TTC549 (cell line): ENCODE measurements at regions not wholly inside any gene's neighbourhood (a gene's known extent, or its start where the extent isn't known, plus 50 kb on each side); places are given as distances from the start of the nearest gene placed in this dataset.
"Not testable (repeated sequence)": the region's sequence is repeated elsewhere in the genome, so short reads cannot be mapped to it uniquely, and the experiment has no call there.

ENCODE experiments used
- FAIRE-seq: peaks from 2 replicates; lab custom pipeline; 2012; peaks lifted over from hg19 to GRCh38; lab: Jason Lieb, UNC

DNA sequence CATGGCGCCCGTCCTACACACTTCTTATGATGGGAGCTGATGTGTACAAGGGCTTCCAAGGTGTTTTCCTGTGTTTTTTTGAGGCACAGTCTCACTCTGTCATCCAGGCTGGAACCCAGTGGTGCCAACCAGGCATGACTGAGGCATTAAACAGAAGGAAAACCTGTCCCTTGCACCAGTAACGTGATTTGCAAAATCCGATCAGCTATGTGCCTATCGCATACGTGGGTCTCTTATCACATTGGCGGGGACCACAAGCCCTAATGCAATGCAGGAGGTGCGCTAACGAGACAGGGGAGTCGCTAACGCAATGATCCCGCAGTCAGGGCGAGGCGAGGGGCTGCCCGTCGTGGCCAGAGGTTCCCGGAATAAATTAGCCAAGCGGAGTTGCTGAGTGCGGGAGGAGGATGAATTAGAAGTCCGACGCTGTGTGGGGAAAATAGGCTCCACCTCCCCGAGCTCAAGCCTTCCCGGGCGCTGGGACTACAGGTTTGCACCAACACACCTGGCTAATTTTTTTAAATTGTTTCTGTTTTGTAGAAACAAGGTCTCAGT is 162.7 kb downstream of the SHOX start:
- no peak for FAIRE-seq

DNA sequence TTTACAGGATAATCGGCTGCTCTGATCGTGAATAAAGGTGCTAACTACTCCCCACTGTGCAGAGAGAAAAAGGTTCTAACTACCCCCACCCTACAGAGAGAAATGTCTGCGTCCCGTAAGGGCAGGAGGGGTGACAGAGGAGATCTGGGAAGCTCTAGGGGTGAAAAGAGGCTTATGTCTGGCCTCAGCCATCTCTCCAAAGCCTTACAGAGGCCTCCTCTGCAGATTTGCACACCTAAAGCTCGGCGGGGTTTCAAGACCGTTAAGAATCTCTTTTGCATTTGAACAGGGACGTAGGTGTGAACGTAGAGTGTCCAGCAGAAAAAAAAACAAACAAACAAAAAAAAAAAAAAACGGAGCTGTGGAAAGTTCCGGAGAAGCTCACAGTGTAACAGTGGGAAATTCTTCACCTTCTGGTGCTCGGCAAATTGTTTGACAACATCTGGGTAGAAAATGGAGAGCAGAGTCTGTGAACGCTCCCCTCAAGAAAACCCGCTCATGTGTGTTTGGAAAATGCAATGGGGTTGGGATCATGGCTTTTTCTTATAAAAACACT is 161.0 kb downstream of the SHOX start:
- FAIRE-seq, result no peak

DNA sequence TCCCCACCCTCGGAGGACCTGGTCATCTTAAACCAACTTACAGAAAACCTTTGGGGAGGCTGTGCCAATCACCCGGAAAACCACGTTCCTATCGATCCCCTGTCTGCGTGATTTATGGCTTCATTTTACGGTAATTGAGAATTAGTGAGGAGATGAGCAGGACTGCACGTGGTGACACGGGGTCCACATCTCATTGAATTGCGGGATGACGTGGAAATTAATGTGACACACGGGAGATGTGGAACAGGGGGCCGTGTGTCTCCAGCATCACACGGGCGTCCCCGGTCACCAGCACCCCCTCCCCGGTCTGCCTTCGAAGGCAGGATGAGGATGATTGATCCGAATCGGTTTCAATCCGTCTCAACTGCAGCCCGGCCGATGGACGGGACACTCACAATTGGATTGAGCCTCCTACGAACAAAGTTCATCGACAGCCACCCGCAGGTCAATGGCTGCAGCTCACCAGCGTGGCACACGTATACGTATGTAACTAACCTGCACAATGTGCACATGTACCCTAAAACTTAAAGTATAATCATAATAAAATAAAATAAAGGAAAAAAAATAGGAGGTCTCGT is 160.3 kb downstream of the SHOX start:
- no peak for FAIRE-seq

DNA sequence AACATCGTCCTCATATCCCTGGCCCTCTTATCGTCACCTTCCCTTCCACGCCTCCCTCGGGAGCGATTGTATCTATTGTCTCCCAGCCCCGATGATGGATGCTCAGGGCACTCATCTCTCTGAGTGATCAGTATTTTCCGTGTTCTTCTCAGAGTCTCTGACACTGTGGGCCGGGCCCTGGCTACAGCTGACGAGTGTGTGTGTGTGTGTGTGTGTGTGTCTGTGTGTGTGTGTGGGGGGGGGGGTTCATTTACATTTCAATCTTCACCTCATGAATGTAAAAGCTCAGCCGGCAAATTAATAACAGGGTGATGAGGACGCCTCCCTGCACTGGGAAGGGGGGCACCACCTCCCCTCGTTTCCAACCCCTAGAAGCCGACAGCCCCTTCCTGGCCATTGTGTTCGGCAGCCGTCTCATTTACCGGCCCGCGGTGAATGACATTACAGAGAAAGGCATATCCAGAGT is 159.5 kb downstream of the SHOX start:
- FAIRE-seq, result no peak

DNA sequence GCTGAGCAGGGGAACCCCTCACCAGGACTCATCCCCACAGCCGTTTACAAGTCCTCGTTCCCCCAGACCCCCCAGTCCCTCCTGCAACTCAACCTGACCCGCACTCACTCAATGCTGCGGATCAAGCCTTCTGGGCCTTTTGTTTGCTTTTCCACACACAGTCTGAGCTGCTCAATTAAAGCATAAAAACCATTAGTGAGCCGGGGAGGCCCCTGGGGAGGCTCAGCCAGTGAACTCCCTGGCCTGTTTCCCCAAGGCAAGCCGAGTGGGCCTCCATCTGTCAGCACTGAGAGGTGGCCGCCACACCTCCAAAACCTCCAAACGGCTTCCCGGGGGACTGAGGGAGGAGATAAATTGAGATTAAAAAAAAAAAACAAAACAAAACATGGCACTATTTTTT is 158.5 kb downstream of the SHOX start:
- no peak for FAIRE-seq

DNA sequence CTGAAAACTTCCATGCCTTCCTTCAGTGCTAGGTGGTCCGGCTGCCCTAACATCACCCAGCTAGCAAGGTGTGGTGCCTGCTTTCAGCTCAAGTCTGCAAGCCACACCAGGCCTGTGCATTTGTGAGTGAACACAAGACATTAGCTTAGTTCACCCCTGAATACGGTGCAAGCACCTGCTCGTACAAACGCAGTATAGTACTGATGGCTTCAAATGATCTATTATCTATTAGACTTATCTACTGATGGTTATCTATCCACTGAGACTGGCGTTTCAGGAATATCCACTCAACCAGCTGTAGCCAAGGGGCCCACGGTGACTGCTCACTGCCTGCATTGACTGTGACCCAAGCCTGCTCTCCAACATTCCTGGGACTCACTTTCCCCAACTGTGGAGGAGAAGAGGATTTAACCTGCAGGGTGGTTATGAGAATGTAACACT is 155.9 kb downstream of the SHOX start:
- FAIRE-seq, result no peak

DNA sequence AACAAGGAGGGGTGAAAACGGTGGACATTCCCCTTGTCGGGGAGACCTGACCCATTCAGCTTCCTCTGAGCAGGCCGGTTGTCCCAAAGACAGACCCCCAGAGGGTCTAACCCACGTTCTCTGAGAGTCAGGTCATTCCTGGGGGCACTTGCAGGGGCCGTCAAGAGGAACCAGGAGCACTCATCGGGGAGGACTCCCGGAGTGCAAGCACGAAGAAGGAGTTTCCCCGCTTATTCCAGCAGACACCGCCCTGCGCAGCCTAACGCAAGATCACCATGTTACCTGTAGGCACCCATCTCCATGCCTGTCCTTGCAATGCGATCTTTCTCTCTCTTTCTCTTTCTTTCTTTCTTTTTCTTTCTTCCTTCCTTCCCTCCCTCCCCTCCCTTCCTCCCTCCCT is 154.2 kb downstream of the SHOX start:
- FAIRE-seq, result no peak

DNA sequence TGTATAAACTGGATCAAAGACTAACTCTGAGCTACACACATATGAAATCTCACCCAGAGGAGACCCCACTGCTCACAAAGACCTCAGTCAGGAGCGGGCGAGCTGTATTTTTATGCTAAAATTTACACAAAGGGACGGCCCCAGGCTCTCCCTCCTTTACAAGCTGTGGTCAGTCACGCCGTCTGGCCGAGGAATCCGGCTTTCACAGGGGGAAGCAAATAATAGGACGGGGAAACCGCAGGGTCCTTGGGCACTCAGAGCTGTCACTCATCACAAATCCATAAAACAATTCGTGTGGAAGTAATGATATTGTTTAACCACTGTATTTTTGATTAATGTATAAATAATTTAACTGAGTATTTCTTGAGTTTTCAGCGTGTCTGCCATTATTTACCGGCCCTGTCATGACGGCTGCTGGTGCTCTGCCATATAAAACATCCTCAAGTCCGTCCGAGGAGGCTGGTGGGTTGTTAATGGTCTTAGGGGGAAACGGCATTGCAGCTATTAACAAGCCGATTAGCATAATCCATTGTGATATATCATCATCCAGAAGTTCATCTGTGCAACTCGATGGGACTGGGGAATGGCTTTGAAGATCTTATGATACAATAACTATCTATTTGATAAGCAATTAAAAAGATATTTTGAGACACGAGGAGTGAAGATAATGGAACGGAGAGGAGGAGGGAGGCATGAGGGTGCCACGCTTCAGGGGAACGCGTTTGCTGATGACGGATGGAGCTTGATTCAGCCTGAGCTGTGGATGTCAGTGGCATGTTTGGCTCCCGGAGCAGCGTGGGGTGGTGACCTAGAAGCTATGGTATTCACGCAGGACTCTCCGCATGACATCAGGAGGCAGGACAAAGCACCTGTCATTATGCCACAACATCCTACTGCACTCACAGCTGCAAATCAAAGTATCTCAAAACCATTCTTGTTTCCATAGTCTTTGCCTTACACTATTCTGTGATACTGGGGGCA is 150.9 kb downstream of the SHOX start:
- no peak for FAIRE-seq

DNA sequence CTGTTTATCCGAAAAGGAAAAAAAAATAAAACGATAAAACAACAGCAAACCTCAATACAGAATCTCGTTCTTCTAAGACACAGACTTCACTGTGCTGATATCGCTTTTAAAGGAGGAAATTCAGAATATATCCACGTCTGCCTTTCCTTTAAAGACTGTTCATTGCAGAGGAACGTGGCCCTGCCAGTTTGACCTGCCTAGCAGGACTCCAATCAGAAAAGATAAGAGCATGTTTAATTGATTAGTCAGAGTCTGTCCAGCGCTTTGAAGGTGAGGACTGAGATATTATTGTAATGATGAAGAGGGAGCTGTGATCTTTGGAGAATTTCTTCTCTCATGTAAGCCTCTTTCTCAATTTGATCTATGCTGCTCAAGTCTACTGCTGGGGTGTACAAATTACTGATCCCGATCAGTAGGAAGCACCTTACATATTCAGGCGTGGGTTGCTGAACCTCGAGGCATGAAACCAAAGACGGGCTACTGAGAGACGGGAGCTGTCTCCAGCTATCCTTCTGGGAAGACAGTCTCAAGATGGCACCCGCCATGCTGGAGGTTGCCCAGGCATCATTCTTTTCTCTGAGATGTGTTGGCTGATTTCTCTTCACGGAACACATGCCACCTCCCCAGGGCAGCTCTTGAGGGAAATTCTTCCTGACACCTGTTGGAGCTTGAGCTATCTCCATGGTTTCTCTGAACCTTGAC is 146.1 kb downstream of the SHOX start:
- FAIRE-seq, result no peak

DNA sequence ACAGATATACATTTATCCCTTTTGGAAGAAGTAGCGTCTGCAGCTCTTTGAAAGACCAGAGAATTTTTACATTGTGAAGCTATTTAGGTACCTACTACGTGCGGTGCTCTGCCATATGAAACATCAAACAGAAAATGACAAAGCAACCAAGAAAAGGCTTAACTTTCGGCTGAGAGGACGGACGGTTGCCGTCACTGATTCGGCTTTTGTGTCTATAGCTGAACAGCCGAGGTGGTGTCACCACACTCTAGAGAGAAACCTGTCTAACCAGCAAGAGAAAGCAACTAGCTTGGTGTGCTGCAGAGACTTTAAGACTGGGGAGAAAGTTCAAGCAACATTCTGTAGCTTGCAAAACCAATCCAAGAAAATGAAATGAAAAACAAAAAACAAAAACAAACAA is 145.5 kb downstream of the SHOX start:
- no peak for FAIRE-seq

DNA sequence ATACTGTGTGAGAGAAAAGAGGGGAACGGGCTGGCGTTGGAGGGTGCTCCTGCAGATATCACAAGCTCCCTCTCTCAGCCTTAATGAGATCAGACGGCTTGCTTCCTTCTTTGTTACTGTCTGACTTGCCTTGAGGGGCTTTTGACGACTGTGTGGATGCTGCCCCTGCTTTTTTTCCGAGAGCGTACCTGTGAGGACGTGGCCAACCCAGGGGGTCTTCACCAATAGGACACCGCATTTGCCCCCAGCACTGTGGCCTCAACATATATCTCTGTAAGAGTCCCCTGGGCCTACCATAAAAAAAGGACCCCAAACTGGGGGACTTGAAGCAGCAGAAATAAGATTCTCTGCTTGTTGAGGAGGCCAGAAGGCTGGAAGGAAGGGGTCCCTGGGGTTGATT is 143.9 kb downstream of the SHOX start:
- FAIRE-seq, result no peak

DNA sequence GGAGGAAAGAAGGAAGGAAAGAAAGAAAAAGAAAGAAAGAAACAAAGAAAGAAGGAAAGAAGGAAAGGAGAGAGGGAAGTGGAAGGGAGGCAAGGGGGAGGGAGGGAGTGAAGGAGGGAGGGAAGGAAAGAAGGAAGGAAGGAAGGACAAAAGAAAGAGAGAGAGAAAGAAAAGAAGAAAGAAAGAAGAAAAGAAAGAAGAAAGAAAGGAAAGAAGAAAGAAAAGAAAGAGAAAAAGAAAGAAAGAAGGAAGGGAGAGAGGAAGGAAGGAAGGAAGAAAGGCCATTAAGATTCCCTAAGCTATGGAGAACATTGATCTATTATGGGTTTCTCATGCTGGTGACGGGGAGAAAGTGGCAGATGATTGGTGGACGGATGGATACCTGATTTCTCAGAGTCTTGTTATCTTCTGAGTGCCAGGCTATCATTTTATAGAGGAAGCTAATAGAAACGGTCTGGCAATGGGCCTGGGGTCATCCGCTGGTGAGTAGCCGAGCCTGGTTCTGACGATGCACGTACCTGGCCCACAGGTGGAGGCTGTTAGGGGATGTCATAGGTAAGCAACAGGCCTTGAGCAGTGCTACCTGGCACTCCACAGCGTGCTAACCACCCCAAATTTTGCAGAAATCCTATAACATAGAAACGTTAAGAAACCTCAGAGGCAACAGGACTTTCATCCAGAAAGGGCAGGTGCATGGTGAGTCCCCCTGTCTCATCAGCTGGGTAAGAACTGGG is 142.9 kb downstream of the SHOX start:
- FAIRE-seq, result no peak

DNA sequence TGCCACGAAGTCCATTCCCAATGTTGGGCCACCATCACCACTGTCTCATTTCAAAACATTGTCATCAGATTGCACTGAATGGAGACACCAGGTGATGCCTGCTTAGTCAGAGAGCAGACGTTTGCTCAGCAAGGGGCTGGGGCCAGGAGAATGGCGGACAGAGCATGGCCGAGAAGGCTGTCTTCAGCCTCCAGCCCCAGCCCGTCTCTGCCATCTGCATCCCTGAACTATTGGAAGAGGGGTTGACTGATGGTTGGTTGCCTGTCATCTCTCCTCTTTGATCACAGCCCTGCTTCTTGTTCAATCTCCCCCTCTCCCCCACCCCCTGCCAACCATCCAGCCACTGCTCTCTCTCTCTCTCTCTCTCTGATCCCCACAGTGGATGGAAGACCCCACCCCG is 140.9 kb downstream of the SHOX start:
- FAIRE-seq, result no peak

DNA sequence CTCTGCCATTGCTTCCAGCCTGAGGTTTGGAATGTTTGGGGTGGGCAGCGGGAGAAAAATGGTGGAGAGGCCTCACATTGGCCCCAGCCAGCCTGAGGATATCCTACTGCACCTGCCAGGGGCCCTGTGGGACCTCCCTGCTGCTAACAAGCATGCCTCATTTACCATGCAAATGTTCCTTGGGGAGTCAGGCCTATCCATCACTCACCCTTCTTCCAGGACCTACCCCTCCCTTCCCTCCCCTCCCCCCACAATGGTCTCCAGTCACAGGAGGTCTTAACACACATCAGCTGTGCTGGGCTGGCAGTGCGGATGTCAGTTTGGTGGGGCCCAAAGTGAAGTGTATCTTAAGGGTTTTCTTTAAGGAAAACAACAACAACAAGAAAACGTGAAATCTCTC is 139.2 kb downstream of the SHOX start:
- no peak for FAIRE-seq

DNA sequence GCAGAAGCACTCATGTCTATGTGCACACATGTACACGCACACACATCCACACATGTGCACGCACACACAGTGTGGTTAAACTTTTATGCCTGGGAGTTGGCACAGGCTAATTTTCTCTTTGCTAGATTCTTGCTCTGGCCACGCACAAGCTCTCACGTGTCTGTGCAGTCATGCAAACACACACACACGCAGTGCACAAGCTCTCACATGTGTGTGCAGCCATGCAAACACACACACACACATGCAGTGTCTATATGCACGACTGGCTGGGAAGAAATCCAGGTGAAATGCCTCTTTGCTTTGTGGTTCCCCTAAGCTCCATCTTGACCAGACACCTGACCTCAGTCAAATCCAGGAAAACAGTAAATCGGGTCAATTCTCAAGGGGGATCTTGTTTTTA is 138.0 kb downstream of the SHOX start:
- no peak for FAIRE-seq

DNA sequence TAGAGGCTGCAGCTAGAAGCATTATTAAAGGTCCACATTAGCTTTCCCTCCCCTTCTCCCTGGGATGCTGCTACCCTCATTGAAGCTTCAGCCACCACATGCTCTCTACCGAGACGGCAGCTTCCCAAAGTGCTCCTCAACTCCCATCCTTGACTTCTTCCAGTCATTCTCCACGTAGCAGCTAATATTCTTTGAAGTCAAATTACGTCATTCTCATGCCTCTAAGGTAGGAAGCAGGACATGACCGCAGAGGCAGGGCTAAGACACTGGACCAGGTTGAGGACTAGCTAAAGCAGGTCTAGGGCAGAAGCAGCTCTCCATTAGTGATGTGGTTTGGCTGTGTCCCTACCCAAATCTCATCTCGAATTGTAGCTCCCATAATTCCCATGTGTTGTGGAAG is 128.3 kb downstream of the SHOX start:
- no peak for FAIRE-seq

DNA sequence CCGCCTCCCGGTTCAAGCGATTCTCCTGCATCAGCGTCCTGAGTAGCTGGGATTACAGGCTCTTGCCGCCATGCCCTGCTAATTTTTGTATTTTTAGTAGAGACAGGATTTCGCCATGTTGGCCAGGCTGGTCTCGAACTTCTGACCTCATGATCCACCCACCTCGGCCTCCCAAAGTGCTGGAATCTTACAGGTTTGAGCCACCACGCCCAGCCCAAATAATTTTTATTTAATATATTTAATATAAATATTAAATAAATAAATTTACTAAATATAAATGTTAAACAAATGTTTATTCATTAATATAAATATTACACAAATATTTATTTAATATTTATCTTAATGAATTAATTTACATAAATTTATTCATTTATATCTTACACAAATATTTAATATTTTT is 120.2 kb downstream of the SHOX start:
- FAIRE-seq, result no peak

DNA sequence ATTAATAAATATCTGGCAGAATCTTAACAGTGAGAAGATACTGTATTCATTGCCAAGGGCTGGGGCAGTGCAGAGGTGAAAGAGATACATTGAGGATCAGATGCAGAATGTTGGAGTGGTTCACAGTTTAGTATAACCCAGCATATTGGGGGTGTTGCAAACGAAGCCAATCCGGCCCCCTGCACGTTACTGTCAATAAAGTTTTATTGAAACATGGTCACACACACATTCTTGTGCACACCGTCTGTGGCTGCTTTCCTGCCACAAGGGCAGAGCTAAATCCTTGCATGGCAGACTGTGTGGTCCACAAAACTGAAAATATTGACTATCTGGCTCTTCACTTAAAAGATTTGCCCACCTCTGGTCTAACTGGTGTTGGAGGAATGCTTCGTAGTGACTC is 119.7 kb downstream of the SHOX start:
- no peak for FAIRE-seq

DNA sequence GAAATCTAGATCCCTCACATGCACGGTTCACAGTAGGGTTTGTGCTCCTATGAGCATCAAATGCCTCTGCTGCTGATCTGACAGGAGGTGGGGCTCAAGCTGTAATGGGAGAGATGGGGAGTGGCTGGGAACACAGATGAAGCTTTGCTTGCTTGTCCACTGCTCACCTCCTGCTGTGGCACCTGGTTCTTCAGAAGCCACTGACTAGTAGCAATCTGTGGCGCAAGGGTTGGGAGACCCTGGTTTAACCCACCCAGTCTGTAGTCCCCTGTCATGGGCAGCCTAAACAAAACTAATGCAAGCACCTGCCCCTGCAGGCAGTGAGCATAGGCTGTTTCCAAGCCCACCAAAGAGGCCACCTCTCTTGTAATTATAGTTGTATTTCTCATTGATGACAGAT is 116.6 kb downstream of the SHOX start:
- FAIRE-seq, result no peak

DNA sequence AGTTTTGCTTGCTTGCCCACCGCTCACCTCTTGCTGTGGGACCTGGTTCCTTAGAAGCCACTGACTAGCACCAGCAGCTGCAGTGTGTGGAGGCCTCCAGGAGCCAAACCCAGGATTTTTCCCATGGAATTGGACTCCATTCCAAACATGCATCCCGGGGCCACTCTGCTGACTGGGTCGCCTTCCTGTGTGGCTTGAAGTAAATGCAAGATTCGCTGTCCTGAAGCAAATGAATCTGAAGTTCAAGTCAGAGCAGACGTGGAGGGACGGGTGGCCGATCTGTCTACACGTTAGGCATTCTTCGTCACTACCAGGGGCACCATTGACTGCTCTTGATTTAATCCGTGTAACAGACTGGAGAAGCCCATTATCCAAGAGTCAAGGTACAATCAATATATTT is 109.0 kb downstream of the SHOX start:
- FAIRE-seq, result no peak

DNA sequence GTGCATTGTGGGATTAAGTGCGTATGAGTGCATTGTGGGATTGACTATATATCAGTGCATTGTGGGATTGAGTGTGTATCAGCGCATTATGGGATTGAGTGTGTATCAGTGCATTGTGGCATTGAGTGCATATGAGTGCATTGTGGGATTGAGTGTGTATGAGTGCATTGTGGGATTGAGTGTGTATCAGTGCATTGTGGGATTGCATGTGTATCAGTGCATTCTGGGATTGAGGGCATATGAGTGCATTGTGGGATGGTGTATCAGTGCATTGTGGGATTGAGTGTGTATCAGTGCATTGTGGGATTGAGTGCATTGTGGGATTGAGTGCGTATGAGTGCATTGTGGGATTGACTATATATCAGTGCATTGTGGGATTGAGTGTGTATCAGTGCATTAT is 106.4 kb downstream of the SHOX start:
- not testable (repeated sequence) for FAIRE-seq

DNA sequence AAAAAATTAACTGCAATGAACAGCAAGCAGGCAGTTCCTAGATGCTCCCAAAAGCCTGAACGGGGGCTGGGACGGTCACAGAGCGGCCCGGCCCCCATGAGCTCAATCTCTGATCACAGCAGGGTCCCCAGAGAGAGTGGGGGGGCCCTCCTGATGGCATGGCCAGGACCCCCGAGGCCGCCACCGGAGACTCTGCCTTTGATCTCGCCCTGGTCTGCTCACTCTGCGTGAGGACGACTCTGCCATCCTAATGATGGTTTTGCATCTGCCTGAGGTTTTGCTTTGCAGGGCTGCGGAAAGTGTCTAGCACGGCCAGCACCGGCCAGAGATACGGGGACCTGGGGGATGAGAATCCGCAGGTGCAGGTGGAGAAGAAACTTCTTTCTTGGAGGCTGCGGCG is 103.8 kb downstream of the SHOX start:
- FAIRE-seq, result no peak
